Ascending aorta (tissue), 2 donors: ENCODE measurements at regions not wholly inside any gene's neighbourhood (a gene's known extent, or its start where the extent isn't known, plus 50 kb on each side); places are given as distances from the start of the nearest gene placed in this dataset.

Experiments
- DNase-seq, 2 donors: peaks; one replicate each; pipeline ENCODE4 v3.0.0-alpha.2; 2019; ENCODE audit warnings: low spot score in 2 of 2
- H3K27ac ChIP-seq, 2 donors: fragments of 200-600 bp; sonication (generic); one replicate each; pipeline ENCODE4 v1.5.1; 2016 to 2017; ENCODE audit warnings: mild to moderate bottlenecking in 1 of 2
- H3K27me3 ChIP-seq: fragments of 200-600 bp; sonication (generic); one replicate; pipeline ENCODE4 v1.5.1; 2017
- H3K36me3 ChIP-seq, 2 donors: fragments of 200-600 bp; sonication (generic); one replicate each; pipeline ENCODE4 v1.5.1; 2016
- H3K4me1 ChIP-seq, 2 donors: fragments of 200-600 bp; sonication (generic); one replicate each; pipeline ENCODE4 v1.5.1; 2016 to 2017; ENCODE audit warnings: mild to moderate bottlenecking in 1 of 2
- H3K4me3 ChIP-seq, 2 donors: fragments of 200-600 bp; sonication (generic); one replicate each; pipeline ENCODE4 v1.5.1; 2016 to 2017; ENCODE audit warnings: mild to moderate bottlenecking in 1 of 2
- H3K9me3 ChIP-seq, 2 donors: fragments of 200-600 bp; sonication (generic); one replicate each; pipeline ENCODE4 v1.5.1; 2016
- CTCF ChIP-seq, 3 experiments: fragments of 200-600 bp in 2 of 3; fragments of 450-650 bp in 1 of 3; sonication (generic) in 2 of 3; IDR thresholded peaks; one replicate each; pipeline ENCODE4 v1.5.1; 2016 to 2019; ENCODE audit warnings: antibody characterized with exemption in 3 of 3, mild to moderate bottlenecking in 1 of 3, moderate library complexity in 1 of 3
- intact Hi-C: fragments of 100-400 bp; cut with DNase I; formaldehyde crosslinking; loops from one replicate; pipeline ENCODE4 v1.15.1; 2023

- H3K4me1 ChIP-seq, result no peaks in the 10 kb centered on the region
- intact Hi-C loops, result no loop called here
- no peak overlapping the region for H3K4me3 ChIP-seq
- H3K27me3 ChIP-seq, result no peaks in the 10 kb centered on the region
- H3K36me3 ChIP-seq, result no peaks in the 10 kb centered on the region
- H3K9me3 ChIP-seq, result no peaks in the 10 kb centered on the region
- DNase-seq, result no peak
- no peak for TF ChIP-seq CTCF (IDR thresholded peaks at IDR 0.05)
- H3K27ac ChIP-seq, result no peak overlapping the region
Observed at GRCh38 chr4:81698538-81699296, 227.0 kb upstream of the RASGEF1B start.

- intact Hi-C loops, result no loop called here
- no peak for TF ChIP-seq CTCF (IDR thresholded peaks at IDR 0.05)
- Histone ChIP-seq H3K36me3 (no peaks in the 10 kb centered on the region), H3K4me3 (no peak overlapping the region), H3K27ac (no peak overlapping the region), H3K4me1 (no peaks in the 10 kb centered on the region), H3K27me3 (no peaks in the 10 kb centered on the region), H3K9me3 (no peaks in the 10 kb centered on the region)
- DNase-seq, result no peak
Observed at GRCh38 chr4:81694176-81694913, 222.6 kb upstream of the RASGEF1B start.

GRCh38 chr4:81690871-81691270 is 219.2 kb upstream of the RASGEF1B start:
- H3K4me1 ChIP-seq, result no peaks in the 10 kb centered on the region
- no peaks in the 10 kb centered on the region for H3K36me3 ChIP-seq
- no peaks in the 10 kb centered on the region for H3K27me3 ChIP-seq
- intact Hi-C loops, result no loop called here
- no peak for DNase-seq
- H3K4me3 ChIP-seq, result no peak overlapping the region
- H3K27ac ChIP-seq, result no peak overlapping the region
- H3K9me3 ChIP-seq, result no peaks in the 10 kb centered on the region
- no peak for TF ChIP-seq CTCF (IDR thresholded peaks at IDR 0.05)

- no peak for TF ChIP-seq CTCF (IDR thresholded peaks at IDR 0.05)
- H3K4me1 ChIP-seq, result no peaks in the 10 kb centered on the region
Observed at GRCh38 chr4:81688085-81688484, 216.4 kb upstream of the RASGEF1B start.

GRCh38 chr4:81687471-81687870 is 215.8 kb upstream of the RASGEF1B start:
- intact Hi-C loops, result no loop called here
- no peak overlapping the region for H3K27ac ChIP-seq
- no peaks in the 10 kb centered on the region for H3K4me1 ChIP-seq
- no peak for TF ChIP-seq CTCF (IDR thresholded peaks at IDR 0.05)
- H3K4me3 ChIP-seq, result no peak overlapping the region
- no peaks in the 10 kb centered on the region for H3K36me3 ChIP-seq
- no peaks in the 10 kb centered on the region for H3K27me3 ChIP-seq
- DNase-seq, result no peak
- H3K9me3 ChIP-seq, result no peaks in the 10 kb centered on the region

More at GRCh38 chr4:81688085-81688484, 216.4 kb upstream of the RASGEF1B start:
- Histone ChIP-seq H3K4me3 (no peak overlapping the region), H3K36me3 (no peaks in the 10 kb centered on the region), H3K9me3 (no peaks in the 10 kb centered on the region), H3K27ac (no peak overlapping the region), H3K27me3 (no peaks in the 10 kb centered on the region)
- DNase-seq, result no peak
- intact Hi-C loops, result no loop called here
